ENCODE measurements at regions not wholly inside any gene's neighbourhood (a gene's known extent, or its start where the extent isn't known, plus 50 kb on each side); places are given as distances from the start of the nearest gene placed in this dataset.
"Not testable (repeated sequence)": the region's sequence is repeated elsewhere in the genome, so short reads cannot be mapped to it uniquely, and the experiment has no call there.

DNA sequence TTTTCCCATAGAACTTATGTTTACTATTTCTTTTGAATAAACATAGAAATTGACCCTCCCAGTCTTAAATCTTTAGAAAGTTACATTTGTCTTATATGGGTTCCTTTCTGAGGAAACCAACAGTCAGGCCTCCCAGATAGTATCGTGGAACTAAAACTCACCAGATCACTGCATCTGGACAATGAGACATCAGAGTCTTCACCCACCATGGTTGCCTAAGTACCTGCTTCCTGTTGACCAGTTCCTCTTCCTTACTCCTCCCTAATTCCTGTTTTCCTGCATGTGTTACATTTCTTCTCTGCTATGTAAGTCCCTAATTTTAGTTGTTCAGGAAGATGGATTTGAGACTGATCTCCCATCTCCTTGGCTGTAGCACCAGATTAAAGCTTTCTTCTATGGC is 462.2 kb downstream of the DIRAS2 start:
- no peak for TF ChIP-seq CTCF (IDR thresholded peaks at IDR 0.05; ENCODE audit: low read depth, low read length)
- no peak overlapping the region for H3K4me3 ChIP-seq (replicated peaks in 1 of 2; ENCODE audit: low read depth in 2 of 2, low read length in 2 of 2)
- no peak for DNase-seq (ENCODE audit: low read depth in 2 of 2)

DNA sequence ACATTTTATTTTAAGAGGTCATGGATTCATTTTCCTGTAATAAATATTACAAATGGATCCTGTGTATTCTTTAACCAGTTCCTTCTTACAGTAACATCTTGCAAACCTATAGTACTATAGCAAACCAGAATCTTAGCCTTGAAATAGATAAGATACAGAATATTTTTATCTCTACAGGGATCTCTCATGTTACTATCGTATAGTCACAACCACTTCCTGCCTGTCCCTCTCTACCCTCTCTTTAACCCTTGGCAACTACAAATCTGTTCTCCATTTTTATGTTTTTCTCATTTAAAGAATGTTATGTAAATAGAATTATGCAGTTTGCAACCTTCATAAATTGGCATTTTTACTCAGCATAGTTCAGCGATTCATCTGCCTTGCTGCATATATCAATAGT is 454.0 kb downstream of the DIRAS2 start:
- no peak for DNase-seq (ENCODE audit: low read depth in 2 of 2)
- no peak for TF ChIP-seq CTCF (IDR thresholded peaks at IDR 0.05; ENCODE audit: low read depth, low read length)
- H3K4me3 ChIP-seq (replicated peaks in 1 of 2; ENCODE audit: low read depth in 2 of 2, low read length in 2 of 2) = no peak overlapping the region

DNA sequence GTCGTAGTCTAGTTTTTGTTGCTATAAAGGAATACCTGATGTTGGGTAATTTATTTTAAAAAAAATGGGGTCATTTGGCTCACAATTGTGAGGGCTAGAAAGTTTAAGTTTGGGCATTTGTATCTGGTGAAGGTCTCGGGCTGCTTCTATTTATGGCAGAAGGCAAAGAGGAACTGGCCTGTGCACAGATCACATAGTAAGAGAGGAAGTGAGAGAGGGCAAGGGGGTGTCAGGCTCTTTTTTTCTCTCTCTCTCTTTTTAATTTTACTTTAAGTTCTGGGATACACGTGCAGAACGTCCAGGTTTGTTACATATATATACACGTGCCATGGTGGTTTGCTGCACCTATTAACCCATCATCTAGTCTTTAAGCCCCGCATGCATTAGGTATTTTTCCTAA is 453.3 kb downstream of the DIRAS2 start:
- DNase-seq (ENCODE audit: low read depth in 2 of 2) = no peak
- H3K4me3 ChIP-seq (replicated peaks in 1 of 2; ENCODE audit: low read depth in 2 of 2, low read length in 2 of 2) = no peak overlapping the region
- no peak for TF ChIP-seq CTCF (IDR thresholded peaks at IDR 0.05; ENCODE audit: low read depth, low read length)

GRCh38 chr9:90192465-90192864 is 450.2 kb downstream of the DIRAS2 start:
- H3K4me3 ChIP-seq (replicated peaks in 1 of 2; ENCODE audit: low read depth in 2 of 2, low read length in 2 of 2); DNase-seq (ENCODE audit: low read depth in 2 of 2): not testable (repeated sequence)

DNA sequence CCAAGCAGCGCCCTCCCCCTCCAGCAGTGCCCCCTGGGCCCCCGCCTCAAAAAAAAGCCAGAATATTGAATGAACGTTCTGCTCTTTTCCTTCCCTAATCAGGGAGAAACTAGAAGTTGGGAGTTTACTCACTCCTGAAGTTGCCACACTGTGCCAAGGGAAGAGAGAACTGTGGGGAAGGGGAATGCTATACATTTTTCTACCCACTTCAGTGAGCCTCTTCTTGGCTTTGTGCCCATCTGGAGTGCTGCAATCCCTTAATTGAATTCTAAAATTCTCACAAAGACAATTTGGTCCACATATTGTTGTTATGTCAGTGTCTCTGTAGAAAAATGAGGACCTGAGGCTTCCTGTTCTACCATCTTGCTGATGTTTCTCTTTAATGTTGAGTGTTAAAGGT is 443.7 kb downstream of the DIRAS2 start:
- no peak for TF ChIP-seq CTCF (IDR thresholded peaks at IDR 0.05; ENCODE audit: low read depth, low read length)
- no peak for DNase-seq (ENCODE audit: low read depth in 2 of 2)
- H3K4me3 ChIP-seq (replicated peaks in 1 of 2; ENCODE audit: low read depth in 2 of 2, low read length in 2 of 2) = no peak overlapping the region

- DNase-seq (ENCODE audit: low read depth in 2 of 2) = no peak
- H3K4me3 ChIP-seq (replicated peaks in 1 of 2; ENCODE audit: low read depth in 2 of 2, low read length in 2 of 2) = no peak overlapping the region
- no peak for TF ChIP-seq CTCF (IDR thresholded peaks at IDR 0.05; ENCODE audit: low read depth, low read length)
Observed at GRCh38 chr9:90201766-90202165, 440.9 kb downstream of the DIRAS2 start.

DNA sequence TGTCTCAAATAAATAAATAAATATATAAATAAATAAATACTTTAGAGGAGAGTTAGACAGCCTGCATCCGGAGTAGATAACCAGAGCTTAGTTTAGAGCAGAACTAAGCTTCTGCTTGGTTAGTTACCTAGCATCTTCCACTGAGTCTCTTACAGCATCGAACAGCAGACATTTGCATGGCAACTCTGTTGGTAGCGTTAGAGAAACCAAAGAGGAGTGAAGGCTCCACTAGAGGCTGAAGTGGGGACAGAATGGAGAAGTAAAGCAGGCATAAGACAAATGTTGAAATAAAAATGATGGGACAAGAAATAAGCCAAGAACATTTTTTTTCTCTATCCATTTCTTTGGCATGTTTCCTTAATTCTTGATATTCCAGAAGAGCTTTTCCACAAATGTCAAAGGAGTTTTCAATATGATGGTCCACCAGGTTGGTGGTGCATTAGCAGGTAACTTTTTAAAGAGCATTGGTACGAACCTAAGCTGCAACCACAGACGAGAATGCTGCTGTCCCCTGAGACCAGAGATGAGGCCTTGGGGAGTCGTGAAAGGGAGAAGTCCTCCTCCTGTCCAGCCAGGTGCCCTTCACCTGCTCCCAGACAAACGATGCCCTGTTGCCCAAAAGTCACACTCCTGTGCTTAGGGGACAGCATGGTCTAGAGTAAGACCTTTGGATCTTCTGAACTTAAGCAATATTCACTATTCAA is 438.3 kb downstream of the DIRAS2 start:
- TF ChIP-seq CTCF (IDR thresholded peaks at IDR 0.05; ENCODE audit: low read depth, low read length) = no peak
- H3K4me3 ChIP-seq (replicated peaks in 1 of 2; ENCODE audit: low read depth in 2 of 2, low read length in 2 of 2) = no peak overlapping the region
- no peak for DNase-seq (ENCODE audit: low read depth in 2 of 2)

DNA sequence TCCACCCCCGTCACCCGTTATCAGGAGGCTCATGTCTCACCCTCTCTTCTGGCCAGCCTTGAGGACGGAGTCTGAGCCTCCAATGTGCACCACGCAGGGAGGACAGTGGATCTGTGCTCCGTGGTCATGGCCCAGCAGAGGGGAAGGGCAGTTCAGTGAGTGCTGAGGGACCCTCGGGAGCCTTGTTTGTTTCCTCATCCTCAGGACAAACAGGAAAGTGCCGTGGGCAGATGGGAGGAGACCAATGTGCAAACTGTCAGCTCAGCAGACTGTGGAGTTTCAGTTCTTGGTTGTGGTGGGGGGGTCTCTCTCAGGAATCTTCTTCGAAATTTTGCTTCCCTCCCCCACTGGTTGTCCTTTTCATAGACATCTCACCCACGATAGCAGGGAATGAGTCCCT is 429.6 kb downstream of the DIRAS2 start:
- H3K4me3 ChIP-seq (replicated peaks in 1 of 2; ENCODE audit: low read depth in 2 of 2, low read length in 2 of 2); DNase-seq (ENCODE audit: low read depth in 2 of 2): not testable (repeated sequence)
